ENCODE measurements at regions not wholly inside any gene's neighbourhood (a gene's known extent, or its start where the extent isn't known, plus 50 kb on each side); places are given as distances from the start of the nearest gene placed in this dataset.
"Not testable (repeated sequence)": the region's sequence is repeated elsewhere in the genome, so short reads cannot be mapped to it uniquely, and the experiment has no call there.

- H3K9me3 ChIP-seq (ENCODE audit: control insufficient read depth, insufficient read depth, low read length) = peaks cover 6% of the 10 kb centered on the region
- no peak for TF ChIP-seq CTCF (IDR thresholded peaks at IDR 0.05; ENCODE audit: low read depth, low read length)
- CTCF ChIA-PET = no interaction called here
- POLR2A ChIA-PET = no interaction called here
- no peaks in the 10 kb centered on the region for H3K27me3 ChIP-seq (ENCODE audit: control insufficient read depth, insufficient read depth, low read length)
- no peak overlapping the region for H3K27ac ChIP-seq (ENCODE audit: low read depth, low read length)
- no peak for DNase-seq (ENCODE audit: low read depth, low spot score)
- H3K4me3 ChIP-seq (ENCODE audit: low read depth, low read length) = no peak overlapping the region
These were observed 278.7 kb upstream of the CHRM3 start for GRCh38 chr1:239107676-239108075.

- DNase-seq (ENCODE audit: low read depth, low spot score); H3K4me3 ChIP-seq (ENCODE audit: low read depth, low read length); H3K27ac ChIP-seq (ENCODE audit: low read depth, low read length); H3K27me3 ChIP-seq (ENCODE audit: control insufficient read depth, insufficient read depth, low read length); CTCF ChIA-PET; POLR2A ChIA-PET; H3K9me3 ChIP-seq (ENCODE audit: control insufficient read depth, insufficient read depth, low read length): not testable (repeated sequence)
These were observed 279.7 kb upstream of the CHRM3 start for GRCh38 chr1:239106689-239107088.

GRCh38 chr1:239098400-239099037 lies 287.8 kb upstream of the CHRM3 start:
- POLR2A ChIA-PET = no interaction called here
- peaks cover 2% of the 10 kb centered on the region for H3K9me3 ChIP-seq (ENCODE audit: control insufficient read depth, insufficient read depth, low read length)
- no peak overlapping the region for H3K4me3 ChIP-seq (ENCODE audit: low read depth, low read length)
- TF ChIP-seq CTCF (IDR thresholded peaks at IDR 0.05; ENCODE audit: low read depth, low read length) = no peak
- H3K27ac ChIP-seq (ENCODE audit: low read depth, low read length) = no peak overlapping the region
- CTCF ChIA-PET = no interaction called here
- H3K27me3 ChIP-seq (ENCODE audit: control insufficient read depth, insufficient read depth, low read length) = no peaks in the 10 kb centered on the region
- no peak for DNase-seq (ENCODE audit: low read depth, low spot score)

- Histone ChIP-seq H3K27me3 (ENCODE audit: control insufficient read depth, insufficient read depth, low read length) (no peaks in the 10 kb centered on the region), H3K9me3 (ENCODE audit: control insufficient read depth, insufficient read depth, low read length) (peaks cover 4% of the 10 kb centered on the region; the same call in 1 of the 2 replicates), H3K27ac (ENCODE audit: low read depth, low read length) (no peak overlapping the region), H3K4me3 (ENCODE audit: low read depth, low read length) (no peak overlapping the region)
- no peak for DNase-seq (ENCODE audit: low read depth, low spot score)
- ChIA-PET POLR2A (no interaction called here), CTCF (no interaction called here)
- no peak for TF ChIP-seq CTCF (IDR thresholded peaks at IDR 0.05; ENCODE audit: low read depth, low read length)
These were observed 294.8 kb upstream of the CHRM3 start for GRCh38 chr1:239091537-239091936.

- Histone ChIP-seq H3K9me3 (ENCODE audit: control insufficient read depth, insufficient read depth, low read length) (peaks cover 12% of the 10 kb centered on the region), H3K27ac (ENCODE audit: low read depth, low read length) (no peak overlapping the region), H3K4me3 (ENCODE audit: low read depth, low read length) (no peak overlapping the region), H3K27me3 (ENCODE audit: control insufficient read depth, insufficient read depth, low read length) (no peaks in the 10 kb centered on the region)
- no peak for TF ChIP-seq CTCF (IDR thresholded peaks at IDR 0.05; ENCODE audit: low read depth, low read length)
- CTCF ChIA-PET = no interaction called here
- no peak for DNase-seq (ENCODE audit: low read depth, low spot score)
- POLR2A ChIA-PET = no interaction called here
These were observed 301.8 kb upstream of the CHRM3 start for GRCh38 chr1:239084459-239085080.

- H3K4me3 ChIP-seq (ENCODE audit: low read depth, low read length); POLR2A ChIA-PET; CTCF ChIA-PET; H3K27ac ChIP-seq (ENCODE audit: low read depth, low read length); DNase-seq (ENCODE audit: low read depth, low spot score); H3K27me3 ChIP-seq (ENCODE audit: control insufficient read depth, insufficient read depth, low read length): not testable (repeated sequence)
- H3K9me3 ChIP-seq (ENCODE audit: control insufficient read depth, insufficient read depth, low read length) = peaks cover 11% of the 10 kb centered on the region
These were observed 304.4 kb upstream of the CHRM3 start for GRCh38 chr1:239081947-239082346.
